SK-N-SH (cell line): ENCODE measurements at regions not wholly inside any gene's neighbourhood (a gene's known extent, or its start where the extent isn't known, plus 50 kb on each side); places are given as distances from the start of the nearest gene placed in this dataset.

Source experiments
- CTCF ChIA-PET: fragments of 300-600, 350-600 bp; formaldehyde crosslinking; extraction: SDS; loops from one replicate; lab custom pipeline; 2021; lab: Yijun Ruan, JAX
- POLR2A ChIA-PET: fragments of 350-600 bp; sonication (Branson Sonifier 250); formaldehyde crosslinking; extraction: SDS; loops from one replicate; lab custom pipeline; 2020; ENCODE audit warnings: antibody characterized with exemption, inconsistent platforms; lab: Yijun Ruan, JAX
- DNase-seq: peaks from one replicate; pipeline ENCODE4 v3.0.0; 2012
- H2AFZ ChIP-seq: fragments of 200-600 bp; sonication (generic); 2 replicates; pipeline ENCODE4 v1.8.1; 2016; ENCODE audit warnings: antibody characterized with exemption, mild to moderate bottlenecking, low read depth
- H3F3A ChIP-seq: fragments of 200-600 bp; sonication (generic); replicated peaks from 2 replicates; pipeline ENCODE3; 2016; ENCODE audit warnings: antibody characterized with exemption, mild to moderate bottlenecking; ENCODE audit not compliant: insufficient read depth
- H3K27ac ChIP-seq, 2 experiments: fragments of 200-500 bp in 1 of 2; fragments of 200-600 bp in 1 of 2; sonication (Bioruptor generic) in 1 of 2; sonication (generic), shearing (Covaris generic) in 1 of 2; 2 replicates each; pipeline versions ENCODE4 v1.5.1 to v1.6.1; 2014 to 2016; ENCODE audit warnings: low read depth in 2 of 2, inconsistent platforms in 1 of 2, low read length in 1 of 2, mild to moderate bottlenecking in 1 of 2, mixed read lengths in 1 of 2
- H3K27me3 ChIP-seq: fragments of 200-600 bp; sonication (generic), shearing (Covaris generic); 2 replicates; pipeline ENCODE4 v1.6.1; 2016; ENCODE audit warnings: mixed run types; ENCODE audit not compliant: insufficient read depth
- H3K36me3 ChIP-seq, 2 experiments: fragments of 200-500 bp in 1 of 2; fragments of 200-600 bp in 1 of 2; sonication (Bioruptor generic) in 1 of 2; sonication (generic) in 1 of 2; replicated peaks in 1 of 2; 2 replicates each; pipeline versions ENCODE3 to v1.5.1; 2014 to 2016; ENCODE audit warnings: low read length in 1 of 2, mild to moderate bottlenecking in 1 of 2; ENCODE audit not compliant: insufficient read depth in 2 of 2, control insufficient read depth in 1 of 2
- H3K4me1 ChIP-seq, 2 experiments: fragments of 200-500 bp in 1 of 2; fragments of 200-600 bp in 1 of 2; sonication (Bioruptor generic) in 1 of 2; sonication (generic), shearing (Covaris generic) in 1 of 2; 2 replicates each; pipeline versions ENCODE4 v1.5.1 to v1.6.1; 2014 to 2016; ENCODE audit warnings: low read depth in 1 of 2, low read length in 1 of 2, mixed run types in 1 of 2; ENCODE audit not compliant: insufficient read depth in 2 of 2, control insufficient read depth in 1 of 2
- H3K4me2 ChIP-seq: fragments of 200-600 bp; sonication (generic), shearing (Covaris generic); 2 replicates; pipeline ENCODE4 v1.6.1; 2017; ENCODE audit warnings: mixed run types
- H3K4me3 ChIP-seq, 2 experiments: fragments of 200-500 bp in 1 of 2; fragments of 200-600 bp in 1 of 2; sonication (Bioruptor generic) in 1 of 2; sonication (generic), shearing (Covaris generic) in 1 of 2; 2 replicates each; pipeline versions ENCODE4 v1.5.1 to v1.8.1; 2014 to 2016; ENCODE audit warnings: low read depth in 2 of 2, inconsistent platforms in 1 of 2, low read length in 1 of 2, mild to moderate bottlenecking in 1 of 2, mixed read lengths in 1 of 2, moderate library complexity in 1 of 2
- H3K79me2 ChIP-seq: fragments of 200-600 bp; sonication (generic); 2 replicates; pipeline ENCODE4 v1.8.1; 2017; ENCODE audit warnings: mild to moderate bottlenecking; ENCODE audit not compliant: insufficient read depth
- H3K9ac ChIP-seq: fragments of 200-600 bp; sonication (generic); 2 replicates; pipeline ENCODE4 v1.6.1; 2017; ENCODE audit warnings: mixed run types
- H3K9me2 ChIP-seq: fragments of 200-600 bp; sonication (generic); 2 replicates; pipeline ENCODE4 v1.6.1; 2017; ENCODE audit warnings: mixed run types
- H3K9me3 ChIP-seq: fragments of 200-600 bp; sonication (generic); 2 replicates; pipeline ENCODE4 v1.6.1; 2017; ENCODE audit warnings: mixed run types, mild to moderate bottlenecking, moderate library complexity
- H4K20me1 ChIP-seq: fragments of 200-600 bp; sonication (generic); 2 replicates; pipeline ENCODE4 v1.6.1; 2017; ENCODE audit warnings: mild to moderate bottlenecking, mixed run types; ENCODE audit not compliant: insufficient read depth
- CHD2 ChIP-seq: fragments of 150-350 bp; IDR thresholded peaks from 2 replicates; pipeline ENCODE4 v1.6.1; 2018; ENCODE audit warnings: low read length; ENCODE audit not compliant: partially characterized antibody
- CTCF ChIP-seq: fragments of 200-600 bp; sonication (generic); IDR thresholded peaks from 2 replicates; pipeline ENCODE4 v1.6.1; 2017; ENCODE audit warnings: antibody characterized with exemption, mild to moderate bottlenecking, moderate library complexity
- ELF1 ChIP-seq: IDR thresholded peaks from 2 replicates; pipeline ENCODE4 v1.4.0; 2012
- FOSL2 ChIP-seq: IDR thresholded peaks from 2 replicates; pipeline ENCODE4 v1.4.0; 2012; ENCODE audit warnings: low read depth, mild to moderate bottlenecking, moderate library complexity, borderline replicate concordance
- GABPA ChIP-seq: IDR thresholded peaks from 2 replicates; pipeline ENCODE4 v1.4.0; 2012; ENCODE audit warnings: low read depth, mild to moderate bottlenecking
- JUND ChIP-seq: IDR thresholded peaks from 2 replicates; pipeline ENCODE4 v1.4.0; 2012
- MEF2A ChIP-seq: IDR thresholded peaks from 2 replicates; pipeline ENCODE4 v1.4.0; 2012; ENCODE audit warnings: low read depth, borderline replicate concordance
- MXI1 ChIP-seq: IDR thresholded peaks from 2 replicates; pipeline ENCODE4 v1.6.1; 2012; ENCODE audit warnings: mild to moderate bottlenecking, low read depth, low read length, improper control_type of control experiment
- NFIC ChIP-seq: IDR thresholded peaks from 2 replicates; pipeline ENCODE4 v1.4.0; 2012; ENCODE audit warnings: borderline replicate concordance
- PBX3 ChIP-seq: IDR thresholded peaks from 2 replicates; pipeline ENCODE4; 2012
- POLR2AphosphoS5 ChIP-seq: IDR thresholded peaks from 2 replicates; pipeline ENCODE4 v1.6.1; 2012; ENCODE audit warnings: low read depth, low read length
- REST ChIP-seq: IDR thresholded peaks from 2 replicates; pipeline ENCODE4 v1.6.1; 2012; ENCODE audit warnings: mild to moderate bottlenecking, low read depth, low read length, moderate library complexity
- SIN3A ChIP-seq: IDR thresholded peaks from 2 replicates; pipeline ENCODE4 v1.6.1; 2012; ENCODE audit warnings: low read depth, mild to moderate bottlenecking, low read length, moderate library complexity, borderline replicate concordance
- TAF1 ChIP-seq: IDR thresholded peaks from 2 replicates; pipeline ENCODE4 v1.6.1; 2012; ENCODE audit warnings: low read depth, mild to moderate bottlenecking, low read length, moderate library complexity, borderline replicate concordance
- USF1 ChIP-seq: IDR thresholded peaks from 2 replicates; pipeline ENCODE4 v1.4.0; 2012; ENCODE audit warnings: low read depth, borderline replicate concordance
- USF2 ChIP-seq: fragments of 150-350 bp; IDR thresholded peaks from 2 replicates; pipeline ENCODE4 v1.6.1; 2017; ENCODE audit warnings: antibody characterized with exemption, low read length, low read depth, borderline replicate concordance
- ZBTB33 ChIP-seq: IDR thresholded peaks from 2 replicates; pipeline ENCODE4 v1.4.0; 2012; ENCODE audit warnings: low read depth, borderline replicate concordance
- WGBS: methylation state at CpG from one replicate; pipeline ENCODE4 v1.1.6; 2017; ENCODE audit warnings: low lambda C conversion rate; 5-methylcytosine and 5-hydroxymethylcytosine counted together

- TF ChIP-seq NFIC (no peak), SIN3A (no peak), REST (no peak), JUND (no peak), FOSL2 (no peak), CHD2 (no peak), MXI1 (no peak), TAF1 (no peak), POLR2AphosphoS5 (no peak), USF1 (no peak), USF2 (no peak), PBX3 (no peak), GABPA (no peak), ZBTB33 (no peak), ELF1 (no peak), CTCF (no peak), MEF2A (no peak)
- Histone ChIP-seq H4K20me1 (no peaks in the 10 kb centered on the region), H3K9me2 (no peaks in the 10 kb centered on the region), H3K9ac (no peak overlapping the region), H3K27ac (no peak overlapping the region), H3K27me3 (no peaks in the 10 kb centered on the region), H3F3A (no peaks in the 10 kb centered on the region), H3K4me2 (no peak overlapping the region), H3K9me3 (no peaks in the 10 kb centered on the region), H3K36me3 (no peaks in the 10 kb centered on the region), H2AFZ (no peak overlapping the region), H3K79me2 (no peaks in the 10 kb centered on the region), H3K4me1 (no peaks in the 10 kb centered on the region; a peak in 1 of 4 replicates), H3K4me3 (no peak overlapping the region)
- CTCF ChIA-PET, result interaction anchor here (1.7 kb wide), 1 partner anchor 22 kb away, joined by 5 read pairs; no protein-coding TSS in a partner anchor
- POLR2A ChIA-PET, result no interaction called here
- 31% methylated on average over 3 of the region's 3 CpGs for WGBS
- DNase-seq, result no peak
Observed at GRCh38 chr2:177078416-177078815, 134.2 kb upstream of the HNRNPA3 start.
